T-helper 2 cell (primary cell): ENCODE measurements at regions not wholly inside any gene's neighbourhood (a gene's known extent, or its start where the extent isn't known, plus 50 kb on each side); places are given as distances from the start of the nearest gene placed in this dataset.
A peak's percentile ranks its signal among the peaks of the same experiment; 100 is the strongest.

Source experiments
- DNase-seq, 5 experiments: peaks; one replicate each; pipeline versions ENCODE4 v3.0.0 to v3.0.0-alpha.2; 2012 to 2022

DNA sequence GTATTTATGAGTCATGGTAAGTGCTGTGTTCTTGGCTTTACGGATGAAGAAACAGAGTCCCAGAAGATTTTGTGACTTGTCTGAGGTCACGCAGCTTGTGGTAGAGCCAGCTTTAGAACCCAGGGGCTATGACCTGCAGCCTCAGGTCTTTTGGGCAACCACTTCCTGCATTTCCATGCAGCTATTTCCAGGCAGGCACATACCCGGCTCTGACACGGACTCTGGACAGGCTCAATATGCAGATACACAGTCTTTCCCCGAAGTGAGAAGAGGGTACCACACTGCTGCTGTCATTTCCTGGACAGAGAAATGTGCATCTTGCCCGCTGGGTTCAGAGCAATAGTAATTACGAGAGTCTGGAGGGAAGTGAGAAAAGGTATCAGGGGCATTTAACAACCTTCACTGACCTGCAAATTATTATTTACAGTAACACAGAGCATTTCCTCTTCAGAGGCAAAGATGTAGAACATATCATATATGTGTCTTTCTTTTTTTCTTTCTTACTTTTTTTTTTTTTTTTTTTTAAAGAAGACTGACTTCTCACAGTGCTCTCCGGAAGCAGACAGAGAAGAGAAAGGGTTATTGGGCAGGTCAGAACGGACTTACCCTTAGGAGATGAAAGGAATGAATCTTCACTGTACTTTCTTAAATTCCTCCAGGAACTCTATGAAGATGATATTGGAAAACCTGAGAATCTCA, 185.1 kb downstream of the CLIC5 start:
- DNase-seq: peak in 1 of 5 experiments; percentile 83

DNA sequence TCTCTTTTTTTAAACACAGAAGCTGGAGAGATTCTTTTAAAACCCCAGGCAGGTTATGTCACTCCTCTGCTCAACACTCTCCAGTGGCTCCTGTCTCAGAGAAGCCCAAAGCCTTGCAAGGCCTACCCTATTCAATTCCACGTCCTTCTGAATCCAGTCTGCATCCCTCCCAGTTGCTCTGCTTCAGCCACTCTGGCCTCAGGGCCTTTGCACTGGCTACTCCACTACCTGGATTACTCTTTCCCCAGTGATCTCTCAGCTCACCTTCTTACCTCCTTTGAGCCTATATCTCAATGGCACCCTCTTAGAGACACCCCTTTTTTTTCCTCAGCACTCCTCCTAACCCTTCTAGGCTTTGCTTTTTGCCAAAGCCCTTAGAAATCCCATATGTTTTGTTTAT, 185.8 kb downstream of the CLIC5 start:
- no peak for DNase-seq

DNA sequence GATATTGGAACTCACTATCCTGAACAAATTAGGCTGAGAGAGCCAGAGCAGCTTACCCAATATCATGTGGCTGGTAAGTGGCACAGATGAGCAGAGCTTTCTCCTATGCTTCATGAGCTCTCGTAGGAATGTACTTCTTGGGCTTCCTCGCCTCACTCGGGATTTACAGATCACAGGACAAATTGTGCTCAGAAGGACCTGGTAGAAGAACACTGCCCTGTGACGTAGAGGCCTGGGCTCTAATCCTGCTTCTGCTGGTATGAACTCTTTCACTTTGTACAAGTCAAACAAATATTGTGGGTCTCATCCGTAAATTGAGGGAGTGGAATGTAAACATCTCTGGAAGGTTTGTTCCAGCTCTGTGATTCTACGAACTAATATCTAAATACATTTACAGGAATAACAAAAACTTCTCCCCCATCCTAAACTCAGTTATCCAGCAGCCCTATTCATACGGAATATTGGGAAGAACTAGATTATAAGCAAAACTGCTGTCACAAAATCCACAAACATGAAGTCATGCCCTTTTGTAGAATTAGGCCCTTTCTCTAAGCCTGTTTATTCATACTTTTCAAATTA, 187.6 kb downstream of the CLIC5 start:
- no peak for DNase-seq

DNA sequence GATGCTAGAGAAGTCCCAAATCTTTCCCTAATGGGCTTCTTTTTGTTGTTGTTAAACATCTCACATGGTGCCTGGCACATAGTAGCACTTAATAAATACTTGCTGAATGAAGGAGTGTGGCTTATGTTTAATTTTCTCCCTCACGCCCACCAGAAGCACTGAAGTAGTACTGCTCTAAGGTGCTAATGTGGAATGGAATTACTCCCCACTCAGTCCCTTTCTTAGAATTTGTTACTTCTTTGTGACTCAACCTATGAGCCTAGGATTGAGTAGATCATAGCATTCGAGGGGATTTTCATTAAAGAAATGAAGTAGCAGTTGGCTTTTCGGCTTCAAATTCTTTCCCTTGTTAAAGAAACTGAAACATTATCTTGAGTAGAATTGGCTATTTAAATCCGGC, 192.8 kb downstream of the CLIC5 start:
- DNase-seq: no peak

DNA sequence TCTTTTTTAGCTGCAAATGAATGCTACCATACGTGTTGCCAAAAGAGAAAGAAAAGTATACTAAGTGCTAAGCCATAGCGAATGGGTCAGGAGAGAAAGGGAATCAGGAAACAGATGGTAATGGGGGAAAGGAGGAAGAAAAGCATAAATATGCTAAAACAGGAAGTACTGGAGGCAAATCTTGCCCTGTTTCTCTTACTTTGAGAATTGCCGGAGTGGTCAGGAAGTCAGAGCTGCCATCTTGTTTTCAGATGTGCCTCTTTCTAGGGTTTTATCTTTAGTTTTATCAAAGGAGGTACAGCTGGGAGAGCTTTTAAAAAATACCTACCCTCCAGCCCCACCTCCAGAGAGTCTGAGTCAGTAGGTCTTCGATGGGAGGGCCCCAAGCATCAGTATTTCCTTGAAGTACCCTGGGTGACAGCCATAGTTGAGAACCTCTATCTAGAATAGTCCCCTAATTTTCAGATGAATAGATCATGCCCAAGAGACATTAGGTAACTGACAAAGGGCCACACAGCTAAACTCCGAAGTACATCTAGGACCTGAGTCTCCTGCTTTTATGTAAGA, 193.3 kb downstream of the CLIC5 start:
- peak in 1 of 5 experiments; percentile 47 for DNase-seq

DNA sequence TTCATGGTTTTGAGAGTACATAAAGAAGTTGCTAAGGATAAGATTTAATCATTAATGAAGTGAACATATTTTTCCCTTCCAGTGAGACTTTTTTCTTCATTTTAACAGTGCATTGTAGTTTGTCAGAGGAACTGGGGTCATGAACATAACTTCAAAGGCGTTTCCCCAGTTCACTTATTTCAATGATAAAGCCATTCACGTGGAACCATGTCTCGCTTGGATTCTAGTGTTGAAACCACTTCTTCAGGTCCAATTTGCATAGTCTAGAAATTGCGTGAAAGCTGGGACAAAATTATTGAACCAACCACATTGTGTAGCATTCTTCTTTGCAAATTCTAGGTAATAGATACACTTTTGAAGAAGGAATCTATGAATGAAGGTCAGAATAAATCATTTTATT, 197.0 kb downstream of the CLIC5 start:
- no peak for DNase-seq

DNA sequence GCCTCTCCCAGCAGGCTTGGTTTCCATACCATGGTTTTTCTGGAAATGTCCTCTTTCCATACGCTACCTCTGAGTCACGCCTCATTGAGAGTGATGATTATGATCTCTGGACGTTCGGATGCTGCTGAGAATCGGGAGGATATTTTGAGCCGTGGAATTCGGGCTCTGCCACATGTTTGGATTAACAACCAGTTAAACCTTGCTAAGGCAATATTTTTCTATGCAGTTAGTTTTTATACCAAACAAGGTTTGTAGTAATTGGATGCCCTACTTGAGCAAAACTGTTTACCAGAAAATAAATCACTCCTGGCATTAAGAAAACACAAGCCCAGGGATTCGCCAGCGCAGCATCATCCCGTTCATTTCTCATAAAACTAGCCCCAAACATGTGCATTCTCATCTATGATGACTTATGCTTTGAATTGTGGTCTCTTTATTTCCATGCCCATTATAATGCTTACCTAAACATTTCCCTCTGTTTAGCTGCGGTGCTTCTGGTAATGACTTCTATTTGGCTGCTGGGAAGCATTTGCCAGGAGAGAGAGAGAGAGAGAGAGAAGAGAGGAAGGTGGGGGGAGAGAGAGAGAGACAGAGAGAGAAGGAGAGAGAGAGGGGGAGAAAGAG, 198.9 kb downstream of the CLIC5 start:
- no peak for DNase-seq

DNA sequence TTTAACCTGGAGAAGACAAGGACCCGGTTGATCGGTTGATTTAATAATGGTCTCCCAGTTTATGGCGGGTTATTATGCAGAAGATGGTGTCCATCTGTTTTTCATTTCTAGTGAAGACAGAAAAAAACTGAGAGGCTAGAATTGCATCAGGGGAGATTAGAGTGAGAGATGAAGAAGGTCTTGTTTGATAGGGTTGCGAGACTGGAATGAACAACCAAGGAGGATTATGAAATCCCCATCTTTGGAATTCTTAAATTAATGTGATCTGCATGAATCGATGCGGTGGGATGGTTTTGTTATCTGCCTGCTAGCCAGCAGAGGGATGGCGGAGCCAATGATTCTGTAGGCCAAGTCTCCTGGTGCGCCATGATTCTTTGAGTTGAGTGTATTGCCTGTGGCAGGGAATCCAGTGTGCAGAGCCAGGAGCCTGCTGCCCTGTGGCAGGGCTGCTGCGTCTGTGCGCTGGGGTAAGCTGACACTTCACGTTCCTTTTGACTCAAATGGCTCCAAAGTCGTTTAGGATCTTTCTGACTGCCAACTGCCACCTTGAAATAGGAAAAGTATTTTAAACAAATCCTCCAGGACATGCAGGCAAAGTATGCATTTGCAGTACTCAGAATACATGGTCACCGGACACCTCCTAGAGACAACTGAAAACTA, 200.1 kb downstream of the CLIC5 start:
- no peak for DNase-seq

DNA sequence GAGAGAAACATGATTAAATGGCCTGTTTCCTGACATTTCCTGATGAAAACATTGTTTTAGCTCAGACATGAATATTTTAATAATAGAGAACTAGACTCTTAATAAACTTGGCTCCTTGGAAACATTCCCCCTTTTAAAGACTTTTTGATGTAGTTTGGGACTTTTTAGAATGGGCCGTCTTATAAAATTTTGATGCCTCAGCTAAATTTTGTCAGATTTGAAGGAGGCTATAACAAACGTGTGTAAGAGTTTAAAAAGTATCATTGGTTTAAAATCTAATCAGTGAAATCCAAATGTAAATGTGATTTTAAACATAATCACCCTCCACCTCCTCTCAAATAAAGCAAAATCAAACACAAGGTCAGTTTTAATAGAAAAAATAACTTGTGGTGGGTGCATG, 200.9 kb downstream of the CLIC5 start:
- DNase-seq: no peak

DNA sequence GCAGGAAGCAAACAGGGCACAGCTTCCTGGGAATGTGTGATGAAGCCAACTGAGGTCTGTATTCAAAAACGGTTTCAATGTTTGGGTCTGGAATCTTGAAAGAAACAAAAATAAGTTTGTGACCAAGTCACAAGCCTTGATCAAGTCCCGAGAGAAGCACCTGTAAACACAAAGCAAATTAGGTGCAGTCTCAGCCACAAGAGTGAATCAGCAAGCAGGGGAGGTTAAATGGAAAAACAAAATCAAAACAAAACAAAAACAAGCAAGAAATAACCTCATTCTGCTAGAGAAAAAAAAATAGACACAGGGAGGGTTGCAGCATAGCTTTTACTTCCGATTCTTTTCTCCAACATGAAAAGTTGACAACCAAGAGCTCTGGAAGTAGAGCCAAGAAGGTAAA, 201.7 kb downstream of the CLIC5 start:
- peak in 1 of 5 experiments; percentile 32 for DNase-seq

DNA sequence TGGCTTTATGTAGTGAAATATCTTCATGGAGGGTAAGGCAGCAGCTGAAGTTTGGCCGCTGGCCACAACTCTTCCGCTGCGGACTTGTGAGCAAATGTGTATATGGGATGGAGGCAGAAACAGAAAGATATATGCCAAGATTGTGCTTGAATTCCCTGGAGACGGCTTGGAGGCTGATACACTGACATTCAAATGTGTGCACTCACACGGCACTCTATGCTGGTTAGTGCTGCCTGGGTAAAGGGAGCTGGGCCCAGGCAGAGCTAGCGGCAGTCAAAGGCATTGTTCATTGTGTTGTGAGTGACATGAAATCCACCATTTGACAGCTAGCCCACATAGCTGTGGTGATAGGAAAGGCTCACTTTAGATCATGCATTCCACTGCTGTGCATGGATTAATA, 202.7 kb downstream of the CLIC5 start:
- DNase-seq: no peak

DNA sequence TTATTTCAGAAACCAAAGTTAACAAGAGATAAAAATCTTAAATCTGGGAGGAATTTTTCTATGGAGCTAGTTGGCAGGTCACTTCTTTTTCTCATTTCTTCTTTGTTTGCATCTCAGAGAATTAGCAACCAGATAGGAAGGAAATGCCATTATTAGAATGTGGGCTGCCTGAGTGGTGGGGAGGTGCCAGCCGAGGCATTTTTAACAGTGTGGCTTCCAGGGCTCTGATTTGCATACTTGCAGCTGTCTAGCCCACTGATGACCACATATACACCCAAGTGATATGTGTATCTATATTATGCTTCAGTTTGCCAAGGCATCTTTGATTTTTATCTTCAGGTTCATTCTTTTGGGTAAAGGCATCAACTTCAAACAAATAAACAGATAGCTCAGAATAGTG, 206.7 kb downstream of the CLIC5 start:
- DNase-seq: peak in 1 of 5 experiments; percentile 45

DNA sequence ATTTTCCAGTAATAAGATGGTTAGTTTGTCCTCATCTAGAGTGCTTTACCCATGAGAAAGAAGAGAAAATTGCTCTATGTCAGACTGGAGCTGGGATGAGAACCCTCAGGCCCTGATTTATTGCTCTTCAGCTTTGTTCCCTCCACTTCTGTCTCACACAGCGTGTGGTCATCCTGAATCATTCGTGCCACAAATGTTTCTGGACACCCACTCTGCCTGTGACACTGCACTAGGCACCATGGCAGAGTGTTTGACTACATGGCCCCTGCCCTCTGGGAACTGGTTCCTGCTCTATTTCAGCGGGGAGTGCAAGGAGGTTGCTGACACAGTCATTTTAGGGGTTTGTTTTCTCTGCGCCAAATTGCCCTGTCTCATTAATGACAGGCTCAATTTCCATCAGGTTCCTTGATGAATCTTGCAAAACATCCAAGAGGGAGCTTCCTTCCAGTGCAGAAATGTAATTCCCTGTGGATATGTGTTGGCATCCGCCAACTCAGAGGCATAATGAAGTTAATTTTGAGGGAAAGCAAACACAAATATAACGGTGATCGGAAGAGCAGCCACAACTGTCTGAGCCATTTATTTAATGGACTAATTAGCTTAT, 207.5 kb downstream of the CLIC5 start:
- DNase-seq: no peak

DNA sequence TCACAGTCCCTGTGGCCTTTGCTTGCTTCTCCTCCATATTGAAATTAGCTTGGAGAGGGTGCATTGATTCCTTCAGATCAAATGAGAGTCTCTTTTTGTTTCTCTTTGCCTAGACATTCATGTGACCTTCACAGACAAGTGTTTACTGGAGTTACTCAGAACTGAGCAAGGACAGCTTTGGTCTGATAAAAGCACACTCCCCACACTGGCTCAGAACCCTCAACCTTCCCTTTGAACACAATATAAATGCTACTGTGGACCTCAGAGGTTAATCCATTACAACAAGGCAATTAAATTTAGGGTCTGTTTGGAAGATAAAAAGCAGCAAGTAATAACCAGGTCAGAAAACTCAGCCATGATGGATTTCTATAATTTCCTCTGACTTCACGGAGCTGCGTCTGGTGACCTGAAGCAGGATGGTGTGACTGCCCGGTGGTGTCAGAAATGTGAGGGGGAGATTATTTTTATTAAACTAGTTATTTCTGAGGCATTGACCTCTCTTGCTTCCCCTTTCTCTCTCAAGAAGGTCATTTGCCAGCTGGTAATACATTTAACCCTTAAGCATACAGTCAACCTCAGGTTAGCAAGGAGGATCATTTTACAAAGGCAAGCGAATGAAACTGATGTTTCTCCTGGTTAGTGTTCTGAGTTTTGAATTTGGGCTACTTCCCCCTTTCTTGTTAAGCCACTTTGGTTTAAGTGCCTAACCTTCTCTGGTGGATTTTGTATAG, 208.2 kb downstream of the CLIC5 start:
- peak in 1 of 5 experiments; percentile 18 for DNase-seq

DNA sequence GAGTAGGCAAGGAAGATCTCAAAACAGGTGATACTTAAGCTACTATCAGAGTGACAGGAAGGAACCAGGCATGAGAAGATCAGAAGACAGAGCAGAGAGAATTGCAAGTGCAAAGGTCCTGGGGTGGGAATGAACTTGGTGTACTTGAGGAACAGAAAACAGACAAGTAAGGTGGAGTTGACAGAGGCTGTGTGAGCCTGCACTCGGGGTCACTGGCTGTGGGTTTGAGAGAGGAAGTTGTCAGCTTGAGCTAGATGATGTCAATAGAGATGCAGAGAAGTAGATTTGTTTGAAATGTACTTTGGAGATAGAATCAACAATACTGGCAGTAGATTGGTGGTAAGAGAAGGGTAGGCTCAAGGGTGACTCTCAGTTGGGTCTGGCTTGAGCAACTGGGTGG, 209.5 kb downstream of the CLIC5 start:
- peak in 1 of 5 experiments; percentile 30 for DNase-seq

DNA sequence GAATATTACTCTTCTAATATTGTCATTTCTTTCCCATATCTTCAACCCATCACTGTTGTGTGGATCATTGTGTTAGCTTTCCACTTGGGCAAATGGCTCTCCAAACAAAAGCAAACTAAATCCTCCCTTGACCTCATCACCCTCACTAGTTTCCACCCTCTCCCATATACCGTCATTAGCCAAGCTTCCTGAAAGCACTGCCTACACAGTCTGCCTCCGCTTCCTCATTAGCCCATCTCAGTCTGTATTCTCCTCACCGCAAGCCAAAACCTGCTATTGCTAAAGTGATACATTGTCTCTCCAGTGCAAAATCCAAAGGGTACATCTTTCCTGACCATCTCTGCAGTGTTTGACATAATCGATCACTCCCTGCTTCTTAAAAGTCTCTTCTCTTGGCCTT, 212.6 kb downstream of the CLIC5 start:
- DNase-seq: no peak

DNA sequence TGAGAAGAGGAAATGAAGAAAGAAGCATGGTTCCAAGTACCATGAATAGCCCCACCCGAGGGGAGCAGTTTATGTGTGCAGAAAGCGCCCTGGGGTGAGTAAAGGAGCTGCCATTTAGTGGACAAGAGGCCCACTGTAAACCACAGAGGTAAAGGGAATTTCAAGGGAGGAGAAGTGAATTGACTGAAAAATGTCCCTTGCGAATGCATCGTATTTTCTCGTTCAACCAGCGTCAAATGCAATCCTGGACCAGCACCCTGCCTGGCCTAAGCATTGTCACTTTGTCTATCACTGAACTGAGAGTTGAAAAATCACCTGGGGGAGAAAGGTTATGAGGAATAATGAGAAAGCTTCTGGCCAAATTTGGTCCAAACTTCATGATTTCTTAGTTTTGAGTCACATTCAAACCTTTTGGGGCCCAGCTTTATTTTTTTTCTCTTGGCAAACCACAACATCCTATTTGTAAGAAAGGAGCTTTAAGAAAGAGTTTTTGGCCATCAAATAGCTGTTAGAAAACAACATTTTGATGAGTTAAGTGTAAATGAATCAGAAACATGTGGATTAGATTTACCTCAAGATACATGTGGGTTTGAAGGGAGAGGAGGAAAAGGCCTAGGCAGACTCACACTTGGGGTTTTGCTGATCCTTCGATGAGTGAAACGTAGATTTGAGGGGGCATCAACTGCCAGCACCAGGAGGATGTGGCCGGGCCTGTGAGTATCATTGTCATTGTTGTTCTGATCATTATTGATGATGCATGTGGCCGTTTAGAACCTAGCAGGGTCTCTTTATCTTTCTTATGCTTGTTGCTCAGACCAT, 214.0 kb downstream of the CLIC5 start:
- peak in 2 of 5 experiments; percentile 34 to 96 for DNase-seq

DNA sequence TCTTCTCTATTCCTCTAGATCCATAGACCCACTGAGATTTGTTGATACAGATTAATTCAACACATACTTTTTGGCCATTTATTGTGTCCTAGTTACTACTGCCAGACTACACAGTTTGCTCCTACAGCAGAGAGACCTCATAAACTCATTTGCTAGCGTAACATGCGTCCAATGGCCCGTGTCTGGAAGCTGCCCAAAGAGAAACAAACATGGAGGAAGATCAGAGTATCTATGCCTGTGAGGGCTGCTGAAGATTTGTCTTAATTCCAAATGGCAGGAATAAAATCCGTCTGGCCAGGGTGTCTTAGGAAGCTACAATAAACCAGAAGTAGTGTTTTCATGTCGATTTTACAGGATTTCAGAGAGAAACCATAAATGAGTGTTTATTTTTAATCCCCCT, 214.7 kb downstream of the CLIC5 start:
- no peak for DNase-seq

DNA sequence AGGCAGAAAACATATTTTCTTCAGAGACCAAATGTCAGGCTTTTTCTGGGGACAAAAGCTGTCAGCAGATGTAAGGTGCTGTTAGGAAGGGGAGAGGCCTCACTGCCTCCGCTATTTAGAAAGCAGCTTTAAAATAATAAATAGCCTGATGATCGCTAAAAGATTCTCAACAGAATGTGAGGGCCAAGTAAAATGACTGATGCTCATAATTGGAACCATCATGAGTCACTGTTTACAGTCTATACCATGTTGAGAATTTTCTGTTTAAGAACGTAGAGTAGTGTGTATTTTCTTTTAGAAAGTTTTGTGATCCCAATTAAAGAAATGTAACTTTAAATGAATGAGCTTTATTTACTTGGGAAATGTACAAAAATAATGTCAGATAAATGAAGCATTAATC, 220.0 kb downstream of the CLIC5 start:
- no peak for DNase-seq

DNA sequence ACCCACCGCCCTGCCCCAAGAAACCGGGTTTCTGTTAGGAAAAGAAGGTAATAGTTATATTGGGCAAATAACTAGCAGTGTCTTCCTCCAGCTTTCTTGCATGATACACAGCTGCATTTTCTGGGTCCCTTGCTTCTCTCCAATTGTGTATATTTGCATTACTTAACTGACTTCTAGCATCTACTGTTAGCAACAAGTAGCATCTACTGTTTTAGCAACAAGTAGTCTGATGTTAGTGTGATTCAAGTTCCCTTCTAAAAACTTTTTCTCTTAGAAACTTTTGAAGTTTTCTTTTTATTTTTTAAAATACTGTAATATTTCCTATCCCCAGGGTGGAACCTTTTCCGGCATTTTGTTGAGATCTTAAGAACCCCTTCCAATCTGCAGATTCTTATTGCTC, 221.2 kb downstream of the CLIC5 start:
- no peak for DNase-seq
